ENCODE measurements at regions not wholly inside any gene's neighbourhood (a gene's known extent, or its start where the extent isn't known, plus 50 kb on each side); places are given as distances from the start of the nearest gene placed in this dataset.
"Not testable (repeated sequence)": the region's sequence is repeated elsewhere in the genome, so short reads cannot be mapped to it uniquely, and the experiment has no call there.

DNA sequence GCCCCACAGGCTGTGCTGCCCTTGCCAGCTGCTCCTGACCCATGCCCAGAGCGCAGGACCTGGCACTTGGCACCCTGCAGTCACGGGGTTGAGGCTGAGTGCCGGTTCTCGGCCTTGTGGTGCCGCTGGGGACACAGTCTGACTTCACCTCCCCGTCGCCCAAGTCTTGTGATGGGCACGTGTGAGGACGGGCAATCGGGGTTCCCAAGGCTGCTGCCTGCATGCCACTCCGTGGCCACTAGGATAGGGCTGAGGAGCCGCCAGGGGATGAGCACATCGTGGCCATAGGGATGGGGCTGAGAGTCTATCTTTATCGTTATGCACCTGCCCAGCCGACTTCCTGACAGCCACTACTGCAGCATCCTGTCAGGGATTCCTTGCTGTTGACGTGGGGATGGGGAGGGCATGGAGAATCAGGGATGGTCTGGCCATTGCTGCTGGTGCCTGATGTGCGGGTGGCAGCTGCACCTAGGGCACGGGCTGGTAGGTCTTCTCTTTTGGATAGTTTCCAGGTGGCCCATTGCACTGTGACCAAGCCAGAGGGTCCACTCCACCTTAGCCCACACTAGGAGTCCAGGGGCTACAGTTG lies 243.5 kb downstream of the FOXD4L6 start:
- not testable (repeated sequence) for H3K4me1 ChIP-seq (ENCODE audit: control insufficient read depth, insufficient read depth, low read length, poor library complexity, severe bottlenecking); H3K4me3 ChIP-seq (ENCODE audit: extremely low read depth, insufficient read depth, low read length, poor library complexity, severe bottlenecking); H3K36me3 ChIP-seq (ENCODE audit: control insufficient read depth, insufficient read depth, low read length); H3K27ac ChIP-seq (ENCODE audit: low read depth, low read length, severe bottlenecking)
- WGBS, 2 experiments (ENCODE audit: insufficient coverage in 2 of 2), result 81 to 82% methylated on average over 18 of the region's 18 CpGs
- H3K9me3 ChIP-seq (ENCODE audit: control insufficient read depth, low read length), result peaks cover 39% of the 10 kb centered on the region

DNA sequence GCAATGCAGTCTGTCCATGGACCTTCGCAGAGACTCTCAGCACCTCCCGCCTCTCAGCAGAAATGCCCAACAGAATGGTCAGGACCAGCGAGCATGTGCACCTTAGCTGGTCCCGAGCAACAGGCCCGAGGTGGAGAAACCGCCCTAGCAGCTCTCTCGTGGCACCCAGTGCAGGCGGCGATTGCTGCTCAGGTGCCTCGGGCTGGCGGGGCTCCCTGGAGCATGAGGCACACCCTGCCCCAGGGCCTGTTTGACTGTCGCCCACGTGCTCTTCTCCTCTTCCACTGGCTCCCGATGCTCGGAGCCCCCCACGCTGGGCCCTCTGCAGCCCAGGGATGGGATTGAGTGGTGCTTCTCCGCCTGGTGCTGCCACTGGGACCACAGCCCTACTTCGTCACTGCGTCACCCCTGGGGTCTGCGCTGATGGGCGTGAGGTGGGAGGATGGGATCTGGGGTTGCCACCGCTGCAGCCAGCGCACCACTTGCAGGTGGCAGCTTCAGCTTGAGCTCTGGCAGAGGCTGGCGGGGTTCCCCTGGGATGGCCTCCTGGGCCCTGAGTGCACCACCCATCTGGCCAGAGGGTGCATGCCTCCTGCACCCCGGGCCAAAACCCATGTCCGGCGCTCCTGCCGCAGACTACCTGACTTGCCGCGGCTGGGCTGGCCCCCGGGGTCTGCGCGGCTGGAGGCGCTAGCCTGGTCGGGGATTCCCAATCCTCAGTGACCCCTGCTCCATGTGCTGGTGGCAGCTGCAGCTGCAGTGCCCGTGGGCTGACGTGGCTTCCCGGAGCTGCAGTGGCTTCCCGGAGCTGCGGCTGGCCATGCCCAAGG lies 244.2 kb downstream of the FOXD4L6 start:
- H3K27ac ChIP-seq (ENCODE audit: low read depth, low read length, severe bottlenecking), result no peak overlapping the region
- H3K9me3 ChIP-seq (ENCODE audit: control insufficient read depth, low read length), result peaks cover 43% of the 10 kb centered on the region
- 89% methylated on average over 40 of the region's 40 CpGs for WGBS, 2 experiments (ENCODE audit: insufficient coverage in 2 of 2)
- no peaks in the 10 kb centered on the region for H3K4me1 ChIP-seq (ENCODE audit: control insufficient read depth, insufficient read depth, low read length, poor library complexity, severe bottlenecking)
- no peaks in the 10 kb centered on the region for H3K36me3 ChIP-seq (ENCODE audit: control insufficient read depth, insufficient read depth, low read length)
- no peak overlapping the region for H3K4me3 ChIP-seq (ENCODE audit: extremely low read depth, insufficient read depth, low read length, poor library complexity, severe bottlenecking)

DNA sequence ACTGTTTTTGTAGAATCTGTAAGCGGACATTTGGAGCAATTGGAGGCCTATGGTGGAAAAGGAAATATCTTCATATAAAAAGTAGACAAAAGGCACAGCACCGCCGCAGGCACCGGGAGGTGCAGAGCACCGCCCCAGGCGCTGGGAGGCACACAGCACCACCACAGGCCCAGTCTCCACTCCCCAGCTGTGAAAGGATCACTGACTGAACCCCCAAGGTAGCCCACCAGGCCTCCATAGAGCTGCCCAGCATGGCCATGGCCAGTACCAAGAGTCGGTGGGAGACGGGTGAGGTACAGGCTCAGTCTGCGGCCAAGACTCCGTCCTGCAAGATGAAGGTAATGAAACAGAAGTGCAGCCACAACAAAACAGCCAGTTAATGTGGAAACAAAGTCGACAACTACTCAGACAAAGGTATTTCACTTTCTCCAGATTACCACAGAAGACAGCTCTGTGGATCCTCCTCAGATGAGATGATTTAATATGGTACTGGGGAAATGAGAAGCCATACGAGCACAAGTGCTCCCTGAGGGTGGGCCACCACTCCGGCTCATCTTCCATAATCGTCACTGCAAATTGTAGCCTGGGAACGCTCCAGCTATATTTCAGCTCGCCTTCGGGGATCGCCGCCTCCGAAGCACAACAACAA lies 244.9 kb downstream of the FOXD4L6 start:
- H3K4me3 ChIP-seq (ENCODE audit: extremely low read depth, insufficient read depth, low read length, poor library complexity, severe bottlenecking); H3K36me3 ChIP-seq (ENCODE audit: control insufficient read depth, insufficient read depth, low read length); H3K27ac ChIP-seq (ENCODE audit: low read depth, low read length, severe bottlenecking); H3K4me1 ChIP-seq (ENCODE audit: control insufficient read depth, insufficient read depth, low read length, poor library complexity, severe bottlenecking): not testable (repeated sequence)
- H3K9me3 ChIP-seq (ENCODE audit: control insufficient read depth, low read length), result peaks cover 43% of the 10 kb centered on the region
- WGBS, 2 experiments (ENCODE audit: insufficient coverage in 2 of 2), result 89 to 92% methylated on average over 16 to 18 of the region's 20 CpGs

DNA sequence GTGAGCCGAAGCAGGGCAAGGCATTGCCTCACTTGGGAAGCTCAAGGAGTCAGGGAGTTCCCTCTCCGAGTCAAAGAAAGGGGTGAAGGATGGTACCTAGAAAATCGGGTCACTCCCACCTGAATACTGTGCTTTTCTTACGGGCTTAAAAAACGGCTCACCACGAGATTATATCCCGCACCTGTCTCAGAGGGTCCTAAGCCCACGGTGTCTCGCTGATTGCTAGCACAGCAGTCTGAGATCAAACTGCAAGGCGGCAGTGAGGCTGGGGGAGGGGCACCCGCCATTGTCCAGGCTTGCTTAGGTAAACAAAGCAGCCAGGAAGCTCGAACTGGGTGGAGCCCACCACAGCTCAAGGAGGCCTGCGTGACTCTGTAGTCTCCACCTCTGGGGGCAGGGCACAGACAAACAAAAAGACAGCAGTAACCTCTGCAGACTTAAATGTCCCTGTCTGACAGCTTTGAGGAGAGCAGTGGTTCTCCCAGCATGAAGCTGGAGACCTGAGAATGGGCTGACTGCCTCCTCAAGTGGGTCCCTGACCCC lies 254.7 kb downstream of the FOXD4L6 start:
- H3K4me1 ChIP-seq (ENCODE audit: control insufficient read depth, insufficient read depth, low read length, poor library complexity, severe bottlenecking); H3K27ac ChIP-seq (ENCODE audit: low read depth, low read length, severe bottlenecking); H3K4me3 ChIP-seq (ENCODE audit: extremely low read depth, insufficient read depth, low read length, poor library complexity, severe bottlenecking); H3K36me3 ChIP-seq (ENCODE audit: control insufficient read depth, insufficient read depth, low read length): not testable (repeated sequence)
- peaks cover 25% of the 10 kb centered on the region for H3K9me3 ChIP-seq (ENCODE audit: control insufficient read depth, low read length)
- 69 to 71% methylated on average over 12 of the region's 13 CpGs for WGBS, 2 experiments (ENCODE audit: insufficient coverage in 2 of 2)

DNA sequence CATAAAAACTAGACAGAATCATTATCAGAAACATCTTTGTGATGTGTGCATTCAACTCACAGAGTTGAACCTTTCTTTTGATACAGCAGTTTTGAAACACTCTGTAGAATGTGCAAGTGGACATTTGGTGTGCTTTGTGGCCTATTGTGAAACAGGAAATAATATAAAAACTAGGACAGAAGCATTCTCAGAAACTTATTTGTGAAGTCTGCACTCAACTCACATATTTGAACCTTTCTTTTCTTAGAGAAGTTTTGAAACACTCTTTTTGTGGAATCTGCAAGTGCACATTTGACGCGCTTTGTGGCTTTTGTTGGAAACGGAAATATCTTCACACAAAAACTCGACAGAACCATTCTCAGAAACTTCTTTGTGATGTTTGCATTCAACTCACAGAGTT lies 260.0 kb downstream of the FOXD4L6 start:
- WGBS, 2 experiments (ENCODE audit: insufficient coverage in 2 of 2), result 81 to 84% methylated on average over 4 of the region's 4 CpGs
- not testable (repeated sequence) for H3K36me3 ChIP-seq (ENCODE audit: control insufficient read depth, insufficient read depth, low read length); H3K4me3 ChIP-seq (ENCODE audit: extremely low read depth, insufficient read depth, low read length, poor library complexity, severe bottlenecking); H3K4me1 ChIP-seq (ENCODE audit: control insufficient read depth, insufficient read depth, low read length, poor library complexity, severe bottlenecking); H3K27ac ChIP-seq (ENCODE audit: low read depth, low read length, severe bottlenecking)
- H3K9me3 ChIP-seq (ENCODE audit: control insufficient read depth, low read length), result peaks cover 26% of the 10 kb centered on the region
